ENCODE measurements at regions not wholly inside any gene's neighbourhood (a gene's known extent, or its start where the extent isn't known, plus 50 kb on each side); places are given as distances from the start of the nearest gene placed in this dataset.

- Histone ChIP-seq H3K27ac (ENCODE audit: low read depth, low read length) (no peak overlapping the region), H3K9me3 (ENCODE audit: insufficient read depth, low read length) (no peaks in the 10 kb centered on the region), H2AFZ (ENCODE audit: low read depth, low read length, severe bottlenecking) (no peak overlapping the region), H3K79me2 (ENCODE audit: insufficient read depth, low read length) (no peaks in the 10 kb centered on the region), H3K4me3 (ENCODE audit: insufficient read depth, low read length, poor library complexity, severe bottlenecking) (no peak overlapping the region), H3K9ac (ENCODE audit: low read length) (no peak overlapping the region), H3K9me2 (replicated peaks; ENCODE audit: insufficient read depth, low read length) (no peaks in the 10 kb centered on the region), H3K27me3 (ENCODE audit: low read length) (no peaks in the 10 kb centered on the region), H3K36me3 (ENCODE audit: low read length) (no peaks in the 10 kb centered on the region), H4K20me1 (ENCODE audit: low read depth, low read length) (no peaks in the 10 kb centered on the region), H3K4me2 (ENCODE audit: low read depth, low read length, poor library complexity, severe bottlenecking) (no peak overlapping the region), H3F3A (ENCODE audit: insufficient read depth) (0 out of 2 replicates have a peak, but pooled peaks cover 3% of the 10 kb centered on the region)
- no peak for TF ChIP-seq CTCF (IDR thresholded peaks at IDR 0.05; ENCODE audit: insufficient read depth, low read length, poor library complexity, severe bottlenecking)
- TF ChIP-seq EZH2phosphoT487 (conservative IDR thresholded peaks at IDR 0.05; ENCODE audit: low read length), result no peak
Observed at GRCh38 chr2:52429171-52429570, 1338.4 kb upstream of the CHAC2 start.

GRCh38 chr2:52428224-52428623, 1339.4 kb upstream of the CHAC2 start:
- Histone ChIP-seq H3K27ac (ENCODE audit: low read depth, low read length) (no peak overlapping the region), H3K79me2 (ENCODE audit: insufficient read depth, low read length) (no peaks in the 10 kb centered on the region), H3K4me3 (ENCODE audit: insufficient read depth, low read length, poor library complexity, severe bottlenecking) (no peak overlapping the region), H4K20me1 (ENCODE audit: low read depth, low read length) (no peaks in the 10 kb centered on the region), H3K4me2 (ENCODE audit: low read depth, low read length, poor library complexity, severe bottlenecking) (no peak overlapping the region), H3K27me3 (ENCODE audit: low read length) (no peaks in the 10 kb centered on the region), H3F3A (ENCODE audit: insufficient read depth) (0 out of 2 replicates have a peak, but pooled peaks cover 3% of the 10 kb centered on the region), H3K9me3 (ENCODE audit: insufficient read depth, low read length) (no peaks in the 10 kb centered on the region), H3K36me3 (ENCODE audit: low read length) (no peaks in the 10 kb centered on the region), H2AFZ (ENCODE audit: low read depth, low read length, severe bottlenecking) (no peak overlapping the region), H3K9me2 (replicated peaks; ENCODE audit: insufficient read depth, low read length) (no peaks in the 10 kb centered on the region), H3K9ac (ENCODE audit: low read length) (no peak overlapping the region)
- no peak for TF ChIP-seq EZH2phosphoT487 (conservative IDR thresholded peaks at IDR 0.05; ENCODE audit: low read length)
- no peak for TF ChIP-seq CTCF (IDR thresholded peaks at IDR 0.05; ENCODE audit: insufficient read depth, low read length, poor library complexity, severe bottlenecking)

GRCh38 chr2:52423655-52424054, 1343.9 kb upstream of the CHAC2 start:
- no peak overlapping the region for H3K27ac ChIP-seq (ENCODE audit: low read depth, low read length)
- no peak overlapping the region for H3K4me2 ChIP-seq (ENCODE audit: low read depth, low read length, poor library complexity, severe bottlenecking)
- no peaks in the 10 kb centered on the region for H3K27me3 ChIP-seq (ENCODE audit: low read length)
- H3K36me3 ChIP-seq (ENCODE audit: low read length), result no peaks in the 10 kb centered on the region
- 0 out of 2 replicates have a peak, but pooled peaks cover 3% of the 10 kb centered on the region for H3F3A ChIP-seq (ENCODE audit: insufficient read depth)
- no peaks in the 10 kb centered on the region for H3K9me3 ChIP-seq (ENCODE audit: insufficient read depth, low read length)
- no peak for TF ChIP-seq CTCF (IDR thresholded peaks at IDR 0.05; ENCODE audit: insufficient read depth, low read length, poor library complexity, severe bottlenecking)
- TF ChIP-seq EZH2phosphoT487 (conservative IDR thresholded peaks at IDR 0.05; ENCODE audit: low read length), result no peak
- H4K20me1 ChIP-seq (ENCODE audit: low read depth, low read length), result no peaks in the 10 kb centered on the region
- H3K9me2 ChIP-seq (replicated peaks; ENCODE audit: insufficient read depth, low read length), result no peaks in the 10 kb centered on the region
- no peak overlapping the region for H3K9ac ChIP-seq (ENCODE audit: low read length)
- no peaks in the 10 kb centered on the region for H3K79me2 ChIP-seq (ENCODE audit: insufficient read depth, low read length)
- no peak overlapping the region for H3K4me3 ChIP-seq (ENCODE audit: insufficient read depth, low read length, poor library complexity, severe bottlenecking)
- H2AFZ ChIP-seq (ENCODE audit: low read depth, low read length, severe bottlenecking), result no peak overlapping the region

All from SU-DHL-6 (cell line).